Esophagus squamous epithelium (tissue), 4 donors: ENCODE measurements at regions not wholly inside any gene's neighbourhood (a gene's known extent, or its start where the extent isn't known, plus 50 kb on each side); places are given as distances from the start of the nearest gene placed in this dataset.

ENCODE experiments used
- POLR2A ChIP-seq, 4 donors: fragments of 450-650 bp; IDR thresholded peaks; one replicate each; pipeline ENCODE4 v1.6.1; 2017; ENCODE audit warnings: antibody characterized with exemption in 4 of 4, mild to moderate bottlenecking in 4 of 4, moderate library complexity in 3 of 4
- TF ChIP-seq, protein P1 (sequence below), 6 experiments: fragments of 450-650 bp in 4 of 6; fragments of 200-600 bp in 2 of 6; sonication (generic) in 2 of 6; IDR thresholded peaks; one replicate each; pipeline ENCODE4 v1.5.1; 2016 to 2019; ENCODE audit warnings: antibody characterized with exemption in 6 of 6, mild to moderate bottlenecking in 4 of 6, moderate library complexity in 4 of 6

- TF ChIP-seq, protein P1, sequence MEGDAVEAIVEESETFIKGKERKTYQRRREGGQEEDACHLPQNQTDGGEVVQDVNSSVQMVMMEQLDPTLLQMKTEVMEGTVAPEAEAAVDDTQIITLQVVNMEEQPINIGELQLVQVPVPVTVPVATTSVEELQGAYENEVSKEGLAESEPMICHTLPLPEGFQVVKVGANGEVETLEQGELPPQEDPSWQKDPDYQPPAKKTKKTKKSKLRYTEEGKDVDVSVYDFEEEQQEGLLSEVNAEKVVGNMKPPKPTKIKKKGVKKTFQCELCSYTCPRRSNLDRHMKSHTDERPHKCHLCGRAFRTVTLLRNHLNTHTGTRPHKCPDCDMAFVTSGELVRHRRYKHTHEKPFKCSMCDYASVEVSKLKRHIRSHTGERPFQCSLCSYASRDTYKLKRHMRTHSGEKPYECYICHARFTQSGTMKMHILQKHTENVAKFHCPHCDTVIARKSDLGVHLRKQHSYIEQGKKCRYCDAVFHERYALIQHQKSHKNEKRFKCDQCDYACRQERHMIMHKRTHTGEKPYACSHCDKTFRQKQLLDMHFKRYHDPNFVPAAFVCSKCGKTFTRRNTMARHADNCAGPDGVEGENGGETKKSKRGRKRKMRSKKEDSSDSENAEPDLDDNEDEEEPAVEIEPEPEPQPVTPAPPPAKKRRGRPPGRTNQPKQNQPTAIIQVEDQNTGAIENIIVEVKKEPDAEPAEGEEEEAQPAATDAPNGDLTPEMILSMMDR (IDR thresholded peaks at IDR 0.05), result no peak
- no peak for TF ChIP-seq POLR2A (IDR thresholded peaks at IDR 0.05)
Observed at GRCh38 chr4:12635629-12636028, 848.5 kb downstream of the RAB28 start.
